DMS 273 (cell line): ENCODE measurements at regions not wholly inside any gene's neighbourhood (a gene's known extent, or its start where the extent isn't known, plus 50 kb on each side); places are given as distances from the start of the nearest gene placed in this dataset.
"Not testable (repeated sequence)": the region's sequence is repeated elsewhere in the genome, so short reads cannot be mapped to it uniquely, and the experiment has no call there.

Source experiments
- DNase-seq: peaks from one replicate; lab custom pipeline; 2025; ENCODE audit not compliant: unreplicated experiment; lab: John Stamatoyannopoulos, UW

DNA sequence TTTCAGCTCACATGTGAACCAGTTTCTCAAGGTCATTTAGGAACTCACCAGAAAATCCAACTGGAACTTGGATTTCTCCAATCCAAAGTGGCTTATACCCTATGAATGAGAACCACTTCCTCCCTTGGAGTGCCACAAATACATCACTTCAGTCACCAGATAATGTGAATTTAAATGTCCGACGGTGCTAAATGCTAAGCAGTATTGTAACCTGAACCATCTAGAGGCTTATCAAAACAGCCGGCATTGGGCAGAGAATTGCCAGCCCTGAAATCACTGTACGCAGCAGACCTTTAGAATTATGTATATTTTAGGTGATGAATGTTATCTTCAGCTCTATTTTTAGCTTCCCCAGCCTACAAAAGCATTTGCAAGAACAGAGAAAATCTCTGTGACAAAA is 76.8 kb upstream of the COX20 start:
- peak; percentile 42 for DNase-seq

DNA sequence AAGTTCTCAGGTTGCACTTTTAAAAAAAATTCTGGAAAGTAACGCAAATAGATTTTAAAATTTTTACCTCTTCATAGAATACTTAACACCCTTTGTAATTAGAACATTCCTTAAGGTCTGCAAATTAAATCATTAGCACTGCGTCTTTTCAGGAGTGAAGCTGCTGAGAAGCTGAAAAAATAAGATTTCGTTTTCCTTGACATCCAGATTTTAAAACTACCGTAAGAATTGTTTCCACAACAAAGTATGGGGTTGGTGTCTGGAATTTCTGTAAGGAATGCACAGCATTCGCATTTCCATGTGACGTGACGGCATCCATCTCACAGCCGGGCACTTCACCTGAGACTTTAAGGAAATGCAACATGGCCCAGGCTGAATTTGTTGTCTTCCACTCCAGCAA is 76.3 kb upstream of the COX20 start:
- DNase-seq: no peak

DNA sequence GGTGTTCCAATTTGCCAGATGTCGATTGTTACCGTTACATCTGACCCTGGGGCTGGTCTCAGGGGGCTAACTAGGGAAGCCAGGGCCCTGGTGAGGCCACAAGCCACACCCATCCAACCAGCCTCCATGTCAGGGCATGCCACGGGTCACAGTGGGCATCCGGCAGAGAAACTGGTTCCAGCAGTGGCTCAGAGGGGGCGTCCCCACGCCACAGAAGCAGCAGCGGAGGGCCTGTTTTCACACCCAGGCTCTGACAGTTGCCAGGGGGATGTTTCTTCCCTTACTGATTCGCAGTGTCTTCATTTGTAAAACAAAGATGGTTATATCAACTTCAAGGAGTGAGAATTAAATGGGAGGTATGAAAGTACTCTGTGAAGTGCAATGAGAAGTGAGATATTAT is 75.0 kb upstream of the COX20 start:
- no peak for DNase-seq

DNA sequence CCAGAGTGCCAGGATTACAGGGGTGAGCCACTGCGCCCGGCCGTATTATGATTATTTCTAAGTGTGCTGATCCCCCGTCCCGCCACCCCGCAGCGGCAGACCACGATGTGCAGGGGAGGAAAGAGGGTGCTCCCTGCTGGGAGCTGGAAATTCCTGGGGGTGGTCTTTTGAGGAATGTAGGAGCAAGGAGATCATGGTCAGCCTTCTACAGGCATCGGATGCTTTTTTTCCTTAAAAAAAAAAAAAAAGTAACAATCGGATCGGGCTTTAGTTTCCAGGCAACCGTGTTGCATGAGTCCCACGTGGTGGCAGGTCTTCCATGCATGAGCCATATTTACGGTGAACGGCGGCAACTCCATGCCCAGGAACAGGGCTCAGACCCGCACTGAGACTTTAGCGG is 74.2 kb upstream of the COX20 start:
- DNase-seq: peak; percentile 42

DNA sequence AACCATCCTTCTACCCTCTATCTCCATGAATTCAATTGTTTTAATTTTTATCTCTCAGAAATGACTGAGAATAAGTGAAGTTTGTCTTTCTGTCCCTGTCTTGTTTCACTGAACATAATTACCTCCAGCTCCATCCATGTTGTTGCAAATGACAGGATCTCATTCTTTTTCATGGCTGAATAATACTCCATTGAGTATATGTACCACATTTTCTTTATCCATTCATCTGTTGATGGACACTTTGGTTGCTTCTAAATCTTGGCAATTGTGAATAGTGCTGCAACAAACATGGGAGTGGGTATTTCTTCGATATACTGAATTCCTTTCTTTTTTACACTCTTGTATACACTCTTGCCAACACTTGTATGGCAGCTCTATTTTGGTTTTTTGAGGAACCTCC is 72.8 kb upstream of the COX20 start:
- no peak for DNase-seq

DNA sequence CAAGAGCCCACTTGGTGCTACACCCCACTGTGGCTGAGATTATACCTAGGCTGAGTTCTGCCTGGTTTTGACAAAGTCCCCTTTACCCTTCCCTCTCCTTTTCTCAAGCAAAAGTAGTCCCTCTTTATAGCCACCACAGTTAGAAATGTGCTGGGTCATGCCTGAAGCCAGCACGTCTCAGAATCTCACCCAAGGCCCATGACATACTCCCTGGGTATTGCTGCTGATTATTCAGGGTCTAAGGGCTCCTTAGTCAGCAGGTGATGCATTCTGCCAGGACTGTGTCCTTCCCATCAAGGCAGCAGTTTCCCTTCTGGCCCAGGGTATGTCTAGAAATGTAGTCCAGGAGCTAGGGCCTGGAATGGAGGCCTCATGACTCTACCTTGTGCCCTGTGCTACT is 67.3 kb upstream of the COX20 start:
- no peak for DNase-seq

DNA sequence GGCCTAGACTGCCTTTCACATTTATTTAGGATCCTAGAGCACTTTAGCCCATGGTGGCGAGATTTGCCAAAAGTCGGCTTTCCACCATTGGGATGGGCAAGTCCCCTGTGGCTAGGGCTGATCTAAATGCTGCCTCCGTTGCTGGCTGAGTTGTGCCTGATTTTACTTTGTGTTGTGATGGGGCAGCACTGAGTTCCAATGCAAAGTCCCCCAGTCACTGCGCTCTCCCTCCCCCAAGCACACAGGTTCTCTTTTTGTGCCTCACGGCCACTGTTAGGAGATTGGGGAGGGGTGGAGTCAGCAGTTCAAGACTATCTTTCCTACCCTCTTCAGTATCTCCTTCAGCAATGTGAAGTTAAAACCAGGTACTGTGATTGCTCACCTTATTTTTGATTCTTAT is 66.7 kb upstream of the COX20 start:
- DNase-seq: no peak

DNA sequence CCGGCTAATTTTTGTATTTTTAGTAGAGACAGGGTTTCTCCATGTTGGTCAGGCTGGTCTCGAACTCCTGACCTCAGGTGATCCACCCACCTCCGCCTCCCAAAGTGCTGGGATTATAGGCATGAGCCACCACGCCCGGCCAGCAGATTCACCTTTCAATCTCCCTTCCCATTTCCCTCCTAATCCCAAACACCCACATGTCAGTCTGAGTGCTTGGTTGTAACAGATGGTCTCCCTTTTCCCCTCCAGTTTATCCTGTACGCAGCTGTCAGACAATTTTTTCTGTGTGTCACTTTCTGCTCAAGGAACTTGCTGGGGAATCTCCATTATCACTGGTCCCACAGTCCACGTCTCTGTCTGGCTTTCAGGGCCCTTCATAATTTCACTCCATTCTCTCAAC is 64.9 kb upstream of the COX20 start:
- peak; percentile 90 for DNase-seq

DNA sequence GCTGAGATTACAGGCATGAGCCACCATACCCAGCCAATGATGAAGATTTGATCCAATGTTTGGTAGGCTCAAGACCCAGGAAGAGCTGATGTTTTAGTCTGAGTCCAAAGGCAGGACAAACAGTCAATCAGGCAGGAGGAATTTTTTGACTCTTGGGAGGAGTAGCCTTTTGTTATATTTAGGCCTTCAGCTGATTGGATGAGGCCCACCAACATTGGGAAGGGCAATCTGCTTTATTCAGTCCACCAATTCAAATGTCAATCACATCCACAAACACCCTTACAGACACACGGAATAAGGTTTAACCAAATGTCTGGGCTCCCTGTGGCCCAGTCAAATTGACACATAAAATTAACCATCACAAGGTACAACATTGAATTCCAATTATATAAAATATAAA is 61.9 kb upstream of the COX20 start:
- no peak for DNase-seq

DNA sequence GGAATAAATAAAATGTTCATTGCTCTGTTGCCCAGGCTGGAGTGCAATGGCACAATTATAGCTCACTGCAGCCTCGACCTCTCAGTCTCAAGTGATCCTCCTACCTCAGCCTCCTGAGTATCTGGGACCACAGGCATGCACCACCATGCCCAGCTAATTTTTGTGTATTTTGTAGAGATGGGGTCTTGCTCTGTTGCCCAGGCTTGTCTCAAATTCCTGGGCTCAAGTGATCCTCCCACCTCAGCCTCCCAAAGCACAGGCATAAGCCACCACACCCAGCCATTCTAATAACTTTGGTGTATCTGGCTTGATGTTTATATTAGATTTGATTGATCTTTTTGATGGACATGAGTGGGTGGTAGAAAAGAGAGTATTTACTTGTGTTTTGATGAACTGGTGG is 58.7 kb upstream of the COX20 start:
- DNase-seq: not testable (repeated sequence)

DNA sequence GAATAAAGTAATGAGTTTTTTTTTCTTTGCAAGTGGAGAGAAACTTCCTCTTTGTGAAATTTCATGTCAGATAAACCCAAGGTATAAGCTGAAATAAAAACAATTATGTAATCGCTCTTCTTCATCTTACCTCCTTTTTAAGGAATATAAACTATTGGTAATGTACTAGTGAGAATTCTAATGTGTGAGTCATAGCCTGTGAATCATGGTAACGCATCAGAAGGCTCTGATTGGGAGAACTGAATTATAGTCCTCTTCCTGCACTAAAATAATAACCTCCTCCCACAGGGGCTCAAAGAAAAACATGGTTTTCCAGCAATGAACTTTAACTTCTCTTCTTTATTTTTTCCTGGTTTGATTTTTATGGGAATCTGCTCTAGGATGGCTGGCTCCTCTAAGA is 57.1 kb upstream of the COX20 start:
- no peak for DNase-seq

DNA sequence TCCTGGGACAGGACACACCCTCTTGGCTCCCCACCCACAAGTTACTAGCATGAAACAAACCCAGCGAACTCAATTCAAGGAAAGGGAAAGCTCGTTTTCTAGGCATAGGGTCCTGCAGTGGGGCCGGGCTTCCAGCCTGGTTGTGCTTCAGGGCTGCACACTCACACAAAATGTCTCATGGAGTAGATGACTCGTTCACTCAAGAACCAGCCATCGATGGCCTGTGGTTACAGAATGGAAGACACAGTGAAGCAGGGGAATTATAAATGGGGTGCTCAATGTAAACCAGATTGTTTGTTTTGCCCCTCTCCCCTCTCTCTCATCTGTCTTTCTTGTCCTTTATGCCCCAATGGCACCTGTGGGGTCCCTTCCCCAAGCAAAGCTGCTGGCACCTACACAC is 56.0 kb upstream of the COX20 start:
- DNase-seq: no peak

DNA sequence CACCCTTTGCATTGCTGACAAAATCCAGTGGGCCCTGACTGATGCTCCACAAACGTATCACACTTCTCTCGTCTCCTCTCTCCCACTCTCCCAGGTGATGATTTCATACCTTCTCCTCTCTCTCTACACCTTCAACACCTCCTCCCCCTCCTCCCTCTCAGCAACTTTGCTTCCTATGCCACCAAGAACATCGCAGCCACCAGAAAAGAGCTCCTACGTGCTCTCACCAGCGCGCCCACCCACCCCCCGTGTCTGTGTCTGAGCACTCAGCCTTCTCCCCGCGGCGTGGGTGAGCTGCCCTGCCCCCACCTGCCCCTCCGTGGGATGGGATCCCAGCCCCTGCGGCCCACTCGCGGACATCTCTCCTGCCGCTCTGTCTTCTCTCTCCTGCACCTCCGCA is 55.1 kb upstream of the COX20 start:
- no peak for DNase-seq

DNA sequence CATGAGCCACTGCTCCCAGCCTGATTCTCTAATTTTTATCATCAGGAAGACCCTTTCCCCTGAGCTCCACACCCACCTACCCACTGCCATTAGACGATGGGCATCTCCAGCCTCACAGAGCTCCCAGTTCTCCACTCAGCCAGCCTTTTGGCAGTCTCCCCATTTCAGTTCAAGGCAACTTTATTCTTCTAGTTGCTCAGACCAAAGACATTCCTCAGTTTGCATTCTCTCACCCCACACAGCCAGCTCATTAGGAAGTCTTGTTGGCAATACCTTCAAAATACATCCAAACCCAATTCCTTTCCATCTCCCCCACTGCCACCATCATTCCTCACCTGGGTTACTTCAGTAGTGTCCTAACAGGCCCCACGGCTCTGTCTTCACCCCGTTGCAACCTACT is 53.4 kb upstream of the COX20 start:
- DNase-seq: no peak

DNA sequence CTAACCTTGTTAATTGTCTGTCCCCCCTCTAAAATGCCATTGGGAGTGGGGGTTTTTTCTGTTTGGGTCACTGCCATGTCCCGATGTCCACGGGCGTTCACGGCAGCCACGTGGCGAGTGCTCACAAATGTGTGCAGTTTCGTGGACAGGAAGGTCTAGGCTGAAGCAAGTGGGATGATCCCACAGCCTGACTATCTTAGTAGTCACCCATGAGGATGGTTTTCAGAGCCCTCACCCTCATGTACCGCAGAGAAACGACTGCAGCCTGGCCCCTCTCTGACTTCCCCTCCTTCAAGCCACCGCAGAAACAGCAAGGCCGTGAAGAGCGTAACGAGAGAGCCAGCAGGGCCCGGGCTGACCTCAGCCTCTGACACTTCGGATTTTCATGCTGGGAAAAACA is 52.3 kb upstream of the COX20 start:
- no peak for DNase-seq
